Thoracic aorta (tissue), 2 donors: ENCODE measurements at regions not wholly inside any gene's neighbourhood (a gene's known extent, or its start where the extent isn't known, plus 50 kb on each side); places are given as distances from the start of the nearest gene placed in this dataset.
"Not testable (repeated sequence)": the region's sequence is repeated elsewhere in the genome, so short reads cannot be mapped to it uniquely, and the experiment has no call there.

Source experiments
- ATAC-seq: fragments of 150-250 bp; one replicate; pipeline ENCODE4 v1.8.0; 2017; ENCODE audit warnings: low read depth; ENCODE audit not compliant: insufficient number of reproducible peaks, low FRiP score
- DNase-seq: peaks from one replicate; pipeline ENCODE4 v3.0.0-alpha.2; 2020; ENCODE audit warnings: low spot score
- H3K27ac ChIP-seq, 2 donors: fragments of 200-600 bp; sonication (generic); 1 replicate in 1 of 2; 2 replicates in 1 of 2; pipeline ENCODE4 v1.5.1; 2016; ENCODE audit warnings: mild to moderate bottlenecking in 2 of 2, moderate library complexity in 2 of 2
- H3K27me3 ChIP-seq: fragments of 200-600 bp; sonication (generic); replicated peaks from 2 replicates; pipeline ENCODE4 v1.6.0; 2016; ENCODE audit warnings: mild to moderate bottlenecking; ENCODE audit not compliant: insufficient read depth
- H3K36me3 ChIP-seq: fragments of 200-600 bp; sonication (generic); one replicate; pipeline ENCODE4 v1.5.1; 2016
- H3K4me1 ChIP-seq, 2 donors: fragments of 200-600 bp; sonication (generic); 1 replicate in 1 of 2; 2 replicates in 1 of 2; pipeline versions ENCODE4 v1.5.1 to v1.6.0; 2016; ENCODE audit warnings: low read depth in 2 of 2, mild to moderate bottlenecking in 1 of 2; ENCODE audit not compliant: control insufficient read depth in 1 of 2
- H3K4me3 ChIP-seq: fragments of 200-600 bp; sonication (generic); 2 replicates; pipeline ENCODE4 v1.5.1; 2016; ENCODE audit warnings: mild to moderate bottlenecking
- H3K9me3 ChIP-seq: fragments of 200-600 bp; sonication (generic); 2 replicates; pipeline ENCODE4 v1.5.1; 2016
- TF ChIP-seq, protein P1 (sequence below): fragments of 200-600 bp; sonication (generic); IDR thresholded peaks from one replicate; pipeline ENCODE4 v1.5.1; 2019; ENCODE audit warnings: antibody characterized with exemption

DNA sequence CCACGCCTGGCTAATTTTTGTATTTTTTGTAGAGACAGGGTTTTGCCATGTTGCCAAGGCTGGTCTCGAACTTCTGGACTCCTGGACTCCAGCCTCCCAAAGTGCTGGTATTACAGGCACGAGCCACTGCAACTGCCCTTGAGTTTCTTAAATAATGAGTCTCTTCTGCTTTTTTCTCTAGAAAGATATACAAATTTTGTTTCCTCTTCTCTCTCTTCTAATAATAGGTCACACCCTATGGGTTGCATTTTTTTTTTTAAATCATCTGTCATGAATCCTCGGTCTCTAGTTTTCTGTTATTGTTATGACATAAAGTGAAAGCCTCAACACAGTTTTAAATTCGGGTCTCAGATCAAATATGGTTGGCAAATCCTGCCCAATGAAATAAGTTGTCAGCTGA is 111.2 kb downstream of the IL12A start:
- Histone ChIP-seq H3K4me3 (no peak overlapping the region), H3K4me1 (no peaks in the 10 kb centered on the region), H3K27ac (no peak overlapping the region), H3K27me3 (no peaks in the 10 kb centered on the region), H3K36me3 (no peaks in the 10 kb centered on the region), H3K9me3 (no peaks in the 10 kb centered on the region)
- TF ChIP-seq, protein P1, sequence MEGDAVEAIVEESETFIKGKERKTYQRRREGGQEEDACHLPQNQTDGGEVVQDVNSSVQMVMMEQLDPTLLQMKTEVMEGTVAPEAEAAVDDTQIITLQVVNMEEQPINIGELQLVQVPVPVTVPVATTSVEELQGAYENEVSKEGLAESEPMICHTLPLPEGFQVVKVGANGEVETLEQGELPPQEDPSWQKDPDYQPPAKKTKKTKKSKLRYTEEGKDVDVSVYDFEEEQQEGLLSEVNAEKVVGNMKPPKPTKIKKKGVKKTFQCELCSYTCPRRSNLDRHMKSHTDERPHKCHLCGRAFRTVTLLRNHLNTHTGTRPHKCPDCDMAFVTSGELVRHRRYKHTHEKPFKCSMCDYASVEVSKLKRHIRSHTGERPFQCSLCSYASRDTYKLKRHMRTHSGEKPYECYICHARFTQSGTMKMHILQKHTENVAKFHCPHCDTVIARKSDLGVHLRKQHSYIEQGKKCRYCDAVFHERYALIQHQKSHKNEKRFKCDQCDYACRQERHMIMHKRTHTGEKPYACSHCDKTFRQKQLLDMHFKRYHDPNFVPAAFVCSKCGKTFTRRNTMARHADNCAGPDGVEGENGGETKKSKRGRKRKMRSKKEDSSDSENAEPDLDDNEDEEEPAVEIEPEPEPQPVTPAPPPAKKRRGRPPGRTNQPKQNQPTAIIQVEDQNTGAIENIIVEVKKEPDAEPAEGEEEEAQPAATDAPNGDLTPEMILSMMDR, result no peak
- DNase-seq (no peak), ATAC-seq (no peak)

DNA sequence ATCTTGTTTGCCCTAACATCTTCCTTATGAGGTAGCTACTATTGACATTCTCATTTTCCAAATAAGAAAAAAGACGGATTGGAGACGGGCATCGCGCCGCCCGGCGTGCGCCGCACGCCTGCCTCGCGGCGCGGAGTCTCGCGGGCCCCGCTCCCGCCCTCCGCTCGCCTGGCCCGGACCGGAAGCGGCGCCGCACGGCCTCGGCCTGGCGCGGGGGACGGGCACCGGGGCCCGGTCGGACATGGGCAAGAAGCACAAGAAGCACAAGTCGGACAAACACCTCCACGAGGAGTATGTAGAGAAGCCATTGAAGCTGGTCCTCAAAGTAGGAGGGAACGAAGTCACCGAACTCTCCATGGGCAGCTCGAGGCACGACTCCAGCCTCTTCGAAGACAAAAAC is 112.0 kb downstream of the IL12A start:
- no peaks in the 10 kb centered on the region for H3K27me3 ChIP-seq
- H3K36me3 ChIP-seq, result no peaks in the 10 kb centered on the region
- no peaks in the 10 kb centered on the region for H3K4me1 ChIP-seq
- TF ChIP-seq, protein P1, result no peak
- H3K4me3 ChIP-seq, result no peak overlapping the region
- DNase-seq (no peak), ATAC-seq (no peak)
- no peak overlapping the region for H3K27ac ChIP-seq
- no peaks in the 10 kb centered on the region for H3K9me3 ChIP-seq

DNA sequence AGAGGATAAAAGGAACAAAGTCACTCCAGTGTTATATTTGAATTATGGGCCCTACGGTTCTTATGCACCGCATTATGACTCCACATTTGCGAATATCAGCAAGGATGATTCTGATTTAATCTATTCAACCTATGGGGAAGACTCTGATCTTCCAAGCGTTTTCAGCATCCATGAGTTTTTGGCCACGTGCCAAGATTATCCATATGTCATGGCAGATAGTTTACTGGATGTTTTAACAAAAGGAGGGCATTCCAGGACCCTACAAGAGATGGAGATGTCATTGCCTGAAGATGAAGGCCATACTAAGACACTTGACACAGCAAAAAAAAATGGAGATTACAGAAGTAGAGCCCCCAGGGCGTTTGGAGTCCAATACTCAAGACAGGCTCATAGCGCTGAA is 113.4 kb downstream of the IL12A start:
- ATAC-seq, H3K4me3 ChIP-seq, H3K27ac ChIP-seq, H3K36me3 ChIP-seq, H3K9me3 ChIP-seq, H3K4me1 ChIP-seq, H3K27me3 ChIP-seq, DNase-seq: not testable (repeated sequence)

DNA sequence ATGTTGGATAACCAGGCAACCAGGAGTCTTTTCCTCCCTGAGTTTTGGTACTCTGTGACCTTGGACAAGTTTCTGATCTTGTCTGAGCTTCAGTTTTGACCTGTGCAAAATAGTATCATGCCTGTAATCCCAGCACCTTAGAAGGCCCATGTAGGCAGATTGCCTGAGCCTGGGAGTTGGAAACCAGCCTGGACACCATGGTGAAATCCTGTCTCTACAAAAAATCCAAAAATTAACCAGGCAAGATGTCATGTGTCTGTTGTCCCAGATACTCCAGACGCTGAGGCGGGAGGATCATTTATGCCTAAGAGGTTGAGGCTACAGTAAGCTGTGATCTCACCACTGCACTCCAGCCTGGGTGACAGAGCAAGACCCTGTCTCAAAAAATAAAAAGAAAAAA is 114.8 kb downstream of the IL12A start:
- no peak overlapping the region for H3K27ac ChIP-seq
- H3K4me1 ChIP-seq, result no peaks in the 10 kb centered on the region
- H3K4me3 ChIP-seq, result no peak overlapping the region
- DNase-seq, result no peak
- no peak for ATAC-seq
- TF ChIP-seq, protein P1, result no peak
- no peaks in the 10 kb centered on the region for H3K36me3 ChIP-seq
- no peaks in the 10 kb centered on the region for H3K27me3 ChIP-seq
- no peaks in the 10 kb centered on the region for H3K9me3 ChIP-seq

DNA sequence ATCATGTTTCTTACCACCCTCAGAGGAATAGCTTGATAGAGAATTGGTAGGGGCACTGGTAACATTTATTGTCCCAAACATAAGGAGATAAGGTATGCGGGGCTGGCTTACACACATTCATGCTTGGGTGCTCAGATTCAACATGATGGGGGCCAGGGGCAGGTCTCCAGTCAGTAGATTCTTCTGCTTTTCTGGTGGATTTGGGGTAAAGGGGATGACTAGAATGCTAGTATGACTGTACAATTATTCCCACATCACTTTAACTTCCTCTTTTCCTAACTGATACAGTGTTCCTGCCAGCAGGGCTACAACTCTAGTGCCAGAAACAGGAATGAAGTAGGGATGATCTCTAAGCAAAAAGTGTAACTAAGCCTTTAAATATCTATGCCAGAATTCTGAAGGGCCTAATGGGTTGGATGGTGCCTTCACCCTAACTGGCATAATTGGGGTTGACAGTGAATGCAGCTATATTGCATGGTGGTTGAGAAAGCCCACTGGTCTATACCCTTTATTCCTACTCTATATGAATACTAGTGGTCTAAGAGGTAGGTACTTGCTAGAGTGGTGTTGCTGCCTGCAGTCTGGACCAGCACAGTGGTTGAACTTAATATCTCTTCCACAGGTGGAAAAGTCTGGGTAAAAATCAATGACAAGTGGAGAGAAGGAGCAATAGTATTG is 117.4 kb downstream of the IL12A start:
- Histone ChIP-seq H3K4me1 (no peaks in the 10 kb centered on the region), H3K36me3 (no peaks in the 10 kb centered on the region), H3K9me3 (no peaks in the 10 kb centered on the region), H3K4me3 (no peak overlapping the region), H3K27me3 (no peaks in the 10 kb centered on the region), H3K27ac (no peak overlapping the region)
- ATAC-seq (no peak), DNase-seq (no peak)
- TF ChIP-seq, protein P1, result no peak
